ENCODE measurements at regions not wholly inside any gene's neighbourhood (a gene's known extent, or its start where the extent isn't known, plus 50 kb on each side); places are given as distances from the start of the nearest gene placed in this dataset.
"Not testable (repeated sequence)": the region's sequence is repeated elsewhere in the genome, so short reads cannot be mapped to it uniquely, and the experiment has no call there.

DNA sequence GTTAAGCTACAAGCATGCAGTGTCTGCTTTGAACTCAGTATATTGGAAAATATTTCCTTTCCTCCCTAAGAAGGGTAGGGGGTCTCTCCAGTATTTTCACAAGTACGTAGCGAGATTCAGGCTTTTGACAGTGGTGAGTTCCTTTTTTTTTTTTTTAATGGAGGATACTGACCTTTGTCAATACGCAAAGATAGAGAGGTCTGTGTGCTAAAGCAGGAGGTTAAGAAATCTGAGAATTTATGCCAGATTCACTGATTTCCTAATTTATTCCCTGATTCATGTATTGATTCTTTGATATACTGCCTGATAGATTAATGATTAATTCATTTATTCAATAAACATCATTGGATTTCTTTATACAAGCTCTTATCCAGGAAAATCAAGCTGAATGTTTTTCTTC is 106.7 kb upstream of the CADM1 start:
- H4K20me1 ChIP-seq (ENCODE audit: insufficient read depth): no peaks in the 10 kb centered on the region
- H3F3A ChIP-seq (replicated peaks; ENCODE audit: insufficient read depth): peaks cover 10% of the 10 kb centered on the region
- no peak overlapping the region for H3K27ac ChIP-seq (ENCODE audit: low read depth in 2 of 2, low read length in 1 of 2)
- CTCF ChIA-PET: interaction anchor here (1.2 kb wide), 1 partner anchor 42 kb away, joined by 4 read pairs; no protein-coding TSS in a partner anchor
- no peak for TF ChIP-seq USF1 (IDR thresholded peaks at IDR 0.05; ENCODE audit: borderline replicate concordance, low read depth)
- H3K36me3 ChIP-seq (replicated peaks in 1 of 2; ENCODE audit: control insufficient read depth in 1 of 2, insufficient read depth in 2 of 2, low read length in 1 of 2): no peaks in the 10 kb centered on the region
- no peak overlapping the region for H3K4me3 ChIP-seq (ENCODE audit: low read depth in 2 of 2, low read length in 1 of 2)
- WGBS (ENCODE audit: low lambda C conversion rate): 84% methylated on average over 3 of the region's 3 CpGs
- H2AFZ ChIP-seq (ENCODE audit: low read depth): no peak overlapping the region
- H3K27me3 ChIP-seq (ENCODE audit: insufficient read depth): no peaks in the 10 kb centered on the region
- no peaks in the 10 kb centered on the region for H3K9me2 ChIP-seq
- no peaks in the 10 kb centered on the region; the same call in 1 of the 2 replicates for H3K79me2 ChIP-seq (ENCODE audit: insufficient read depth)
- H3K9me3 ChIP-seq: no peaks in the 10 kb centered on the region
- peaks cover 0 to 24% of the 10 kb centered on the region in 2 experiments; a peak in 1 of 4 replicates for H3K4me1 ChIP-seq (ENCODE audit: control insufficient read depth in 1 of 2, insufficient read depth in 2 of 2, low read depth in 1 of 2, low read length in 1 of 2)
- POLR2A ChIA-PET: interaction anchor here (2.0 kb wide), 1 partner anchor 29 kb away, joined by 7 read pairs; no protein-coding TSS in a partner anchor
- no peak for DNase-seq
- no peak overlapping the region for H3K9ac ChIP-seq
- no peak overlapping the region for H3K4me2 ChIP-seq

DNA sequence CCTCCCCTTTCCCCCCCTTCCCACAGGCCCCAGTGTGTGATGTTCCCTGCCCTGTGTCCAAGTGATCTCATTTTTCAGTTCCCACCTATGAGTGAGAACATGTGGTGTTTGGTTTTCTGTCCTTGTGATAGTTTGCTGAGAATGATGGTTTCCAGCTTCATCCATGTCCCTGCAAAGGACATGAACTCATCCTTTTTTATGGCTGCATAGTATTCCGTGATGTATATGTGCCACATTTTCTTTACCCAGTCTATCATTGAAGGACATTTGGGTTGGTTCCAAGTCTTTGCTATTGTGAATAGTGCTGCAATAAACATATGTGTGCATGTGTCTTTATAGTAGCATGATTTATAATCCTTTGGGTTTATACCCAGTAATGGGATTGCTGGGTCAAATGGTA is 106.0 kb upstream of the CADM1 start:
- not testable (repeated sequence) for H3K4me3 ChIP-seq (ENCODE audit: low read depth in 2 of 2, low read length in 1 of 2)

GRCh38 chr11:115608976-115609375 is 104.8 kb upstream of the CADM1 start:
- no peaks in the 10 kb centered on the region for H3K9me2 ChIP-seq
- ChIA-PET POLR2A (no interaction called here), CTCF (interaction anchor here (1.6 kb wide), 1 partner anchor 13 kb away, joined by 4 read pairs; no protein-coding TSS in a partner anchor)
- H2AFZ ChIP-seq (ENCODE audit: low read depth): no peak overlapping the region
- peaks cover 4% of the 10 kb centered on the region for H3F3A ChIP-seq (replicated peaks; ENCODE audit: insufficient read depth)
- no peaks in the 10 kb centered on the region for H4K20me1 ChIP-seq (ENCODE audit: insufficient read depth)
- no peaks in the 10 kb centered on the region for H3K9me3 ChIP-seq
- no peak for DNase-seq
- TF ChIP-seq EZH2phosphoT487 (IDR thresholded peaks at IDR 0.05; ENCODE audit: borderline replicate concordance, low read depth) (no peak), MXI1 (IDR thresholded peaks at IDR 0.05; ENCODE audit: low read depth, low read length) (no peak), NFIC (IDR thresholded peaks at IDR 0.05; ENCODE audit: borderline replicate concordance) (no peak)
- no peaks in the 10 kb centered on the region for H3K27me3 ChIP-seq (ENCODE audit: insufficient read depth)
- no peak overlapping the region for H3K27ac ChIP-seq (ENCODE audit: low read depth in 2 of 2, low read length in 1 of 2)
- no peak overlapping the region for H3K9ac ChIP-seq
- WGBS (ENCODE audit: low lambda C conversion rate): 78% methylated on average over 6 of the region's 6 CpGs
- no peak overlapping the region for H3K4me3 ChIP-seq (ENCODE audit: low read depth in 2 of 2, low read length in 1 of 2)
- peaks cover 0 to 27% of the 10 kb centered on the region in 2 experiments; a peak in 1 of 4 replicates for H3K4me1 ChIP-seq (ENCODE audit: control insufficient read depth in 1 of 2, insufficient read depth in 2 of 2, low read depth in 1 of 2, low read length in 1 of 2)
- no peaks in the 10 kb centered on the region; the same call in 1 of the 2 replicates for H3K79me2 ChIP-seq (ENCODE audit: insufficient read depth)
- no peaks in the 10 kb centered on the region for H3K36me3 ChIP-seq (replicated peaks in 1 of 2; ENCODE audit: control insufficient read depth in 1 of 2, insufficient read depth in 2 of 2, low read length in 1 of 2)
- H3K4me2 ChIP-seq: no peak overlapping the region

More for the DNA sequence above, 106.0 kb upstream of the CADM1 start:
- H3K36me3 ChIP-seq (replicated peaks in 1 of 2; ENCODE audit: control insufficient read depth in 1 of 2, insufficient read depth in 2 of 2, low read length in 1 of 2); H3K79me2 ChIP-seq (ENCODE audit: insufficient read depth); H3K27me3 ChIP-seq (ENCODE audit: insufficient read depth); H3K9ac ChIP-seq; DNase-seq; H4K20me1 ChIP-seq (ENCODE audit: insufficient read depth); H3K9me3 ChIP-seq; H3K9me2 ChIP-seq; H3K27ac ChIP-seq (ENCODE audit: low read depth in 2 of 2, low read length in 1 of 2); H2AFZ ChIP-seq (ENCODE audit: low read depth); H3F3A ChIP-seq (replicated peaks; ENCODE audit: insufficient read depth); H3K4me2 ChIP-seq: not testable (repeated sequence)
- peaks cover 0 to 27% of the 10 kb centered on the region in 2 experiments; a peak in 1 of 4 replicates for H3K4me1 ChIP-seq (ENCODE audit: control insufficient read depth in 1 of 2, insufficient read depth in 2 of 2, low read depth in 1 of 2, low read length in 1 of 2)
- CTCF ChIA-PET: interaction anchor here (1.2 to 1.6 kb wide), 2 partner anchors 11 to 41 kb away, joined by 4 read pairs; no protein-coding TSS in a partner anchor
- 59% methylated on average over 1 of the region's 1 CpG for WGBS (ENCODE audit: low lambda C conversion rate)
- POLR2A ChIA-PET: interaction anchor here (2.0 kb wide), 1 partner anchor 28 kb away, joined by 7 read pairs; no protein-coding TSS in a partner anchor

All from SK-N-SH (cell line).